Ecto neural progenitor cell (in vitro differentiated cells): ENCODE measurements at regions not wholly inside any gene's neighbourhood (a gene's known extent, or its start where the extent isn't known, plus 50 kb on each side); places are given as distances from the start of the nearest gene placed in this dataset.
"Not testable (repeated sequence)": the region's sequence is repeated elsewhere in the genome, so short reads cannot be mapped to it uniquely, and the experiment has no call there.

Source experiments
- DNase-seq: peaks from one replicate; pipeline ENCODE4 v3.0.0-alpha.2; 2018; ENCODE audit warnings: low spot score

GRCh38 chr15:72865486-72865885 is 81.9 kb upstream of the ADPGK start:
- no peak for DNase-seq

DNA sequence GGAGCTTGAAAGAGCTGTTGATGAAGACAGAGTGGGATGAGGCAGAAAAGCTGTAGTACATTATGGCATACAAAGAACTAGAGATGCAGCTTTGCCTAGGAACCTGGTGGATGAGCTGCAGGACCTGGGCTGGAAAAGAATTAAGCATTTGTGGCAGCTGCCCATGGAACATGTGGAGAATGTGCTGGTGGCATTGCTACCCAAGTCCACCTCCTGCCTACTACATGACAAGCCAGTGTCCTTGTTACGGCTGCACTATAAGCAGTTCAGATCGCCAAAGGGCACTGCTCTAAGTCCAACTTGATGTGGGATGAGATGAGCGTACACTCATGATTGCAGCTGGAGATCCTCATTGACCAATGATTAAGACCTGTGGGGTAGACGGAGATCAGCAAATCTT is 81.1 kb upstream of the ADPGK start:
- DNase-seq = no peak

DNA sequence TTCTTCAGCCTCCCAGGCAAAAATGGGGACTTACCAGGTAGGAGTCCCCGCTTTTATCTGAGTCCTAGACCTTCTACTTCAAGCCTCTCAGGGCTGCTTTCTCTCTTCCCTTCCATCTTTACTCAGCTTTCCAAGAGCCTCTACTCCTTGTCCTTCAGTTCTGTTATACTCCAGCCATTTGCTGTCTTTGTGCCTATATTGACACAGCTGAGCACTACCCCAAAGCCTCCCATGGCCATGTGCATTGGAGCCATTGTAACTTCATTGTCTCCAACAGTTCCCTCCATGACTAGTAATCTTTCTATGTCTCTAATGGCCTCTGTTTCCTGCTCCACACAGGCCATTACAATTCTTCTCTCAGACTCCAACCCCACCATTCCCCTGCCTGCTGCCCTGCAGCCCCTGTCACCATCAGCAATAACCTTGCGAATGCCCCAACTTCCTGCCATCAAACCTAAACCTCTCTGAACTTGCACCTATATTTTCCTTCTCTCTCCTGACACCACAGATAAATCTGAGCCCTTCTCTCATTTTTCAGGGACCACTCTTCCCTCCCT is 77.9 kb upstream of the ADPGK start:
- no peak for DNase-seq

DNA sequence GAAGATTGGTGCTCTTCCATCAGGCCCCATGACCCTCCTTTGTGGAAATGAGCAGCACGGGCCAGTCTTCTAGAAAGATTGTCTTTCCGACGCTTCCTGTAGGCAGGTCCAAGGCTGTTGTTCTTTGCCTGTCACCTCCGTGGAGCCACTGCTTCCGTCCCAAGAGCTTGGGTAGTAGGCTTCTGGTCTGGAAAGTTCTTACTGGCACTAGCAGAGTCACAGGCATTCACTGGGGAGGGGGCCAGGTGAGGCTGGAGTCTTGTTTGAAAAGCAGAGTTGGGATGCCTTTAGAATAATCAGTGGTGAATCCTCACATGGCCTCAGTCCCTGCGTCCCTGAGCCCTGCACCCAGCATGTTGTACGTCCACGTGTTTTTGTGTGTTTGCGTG is 76.2 kb upstream of the ADPGK start:
- no peak for DNase-seq

GRCh38 chr15:72859017-72859756 is 75.6 kb upstream of the ADPGK start:
- no peak for DNase-seq

GRCh38 chr15:72858205-72858604 is 74.6 kb upstream of the ADPGK start:
- DNase-seq = no peak

- no peak for DNase-seq
These were observed 73.9 kb upstream of the ADPGK start for GRCh38 chr15:72857331-72858063.

- DNase-seq = no peak
These were observed 73.0 kb upstream of the ADPGK start for GRCh38 chr15:72856549-72857040.

DNA sequence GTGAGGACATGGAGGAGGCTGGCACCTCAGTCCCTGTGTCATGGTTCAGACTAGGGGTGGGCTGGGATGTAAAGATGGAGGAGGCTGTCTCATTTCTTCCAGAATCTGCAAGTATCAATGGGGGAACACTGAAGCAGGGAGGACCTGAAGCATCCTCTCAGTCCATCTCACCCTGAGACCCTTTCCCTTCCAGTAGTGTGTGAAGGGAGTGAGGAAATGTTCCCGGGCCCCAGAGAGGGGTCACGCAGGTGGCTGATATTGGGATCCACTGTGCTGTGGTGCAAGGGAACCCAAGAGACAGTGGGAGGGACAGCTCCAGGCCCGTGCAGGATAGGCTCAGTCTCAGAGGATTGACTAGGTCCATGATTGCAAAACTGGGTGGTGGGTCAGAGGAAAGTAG is 72.2 kb upstream of the ADPGK start:
- no peak for DNase-seq

- DNase-seq = no peak
These were observed 68.7 kb upstream of the ADPGK start for GRCh38 chr15:72852273-72852672.

GRCh38 chr15:72851586-72851985 is 68.0 kb upstream of the ADPGK start:
- DNase-seq = no peak

DNA sequence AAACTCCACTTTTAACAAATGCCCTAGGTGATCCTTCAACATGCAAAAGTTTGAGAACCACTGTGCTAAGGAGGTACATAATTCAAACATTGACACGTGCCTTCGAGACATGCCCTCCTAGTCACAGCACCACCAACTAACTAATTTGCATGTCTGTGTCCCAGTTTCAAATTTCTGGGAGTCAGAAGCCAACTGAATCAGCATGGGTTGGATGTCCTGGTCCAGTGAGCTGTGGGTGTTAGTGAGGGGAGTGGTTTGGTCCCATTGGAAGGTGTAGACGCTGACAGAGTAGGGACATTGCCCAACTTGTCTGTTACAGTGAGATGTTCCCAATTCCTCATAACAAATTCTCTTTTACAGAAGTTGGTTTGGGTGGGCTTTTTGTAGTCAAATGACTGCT is 67.3 kb upstream of the ADPGK start:
- DNase-seq = no peak

DNA sequence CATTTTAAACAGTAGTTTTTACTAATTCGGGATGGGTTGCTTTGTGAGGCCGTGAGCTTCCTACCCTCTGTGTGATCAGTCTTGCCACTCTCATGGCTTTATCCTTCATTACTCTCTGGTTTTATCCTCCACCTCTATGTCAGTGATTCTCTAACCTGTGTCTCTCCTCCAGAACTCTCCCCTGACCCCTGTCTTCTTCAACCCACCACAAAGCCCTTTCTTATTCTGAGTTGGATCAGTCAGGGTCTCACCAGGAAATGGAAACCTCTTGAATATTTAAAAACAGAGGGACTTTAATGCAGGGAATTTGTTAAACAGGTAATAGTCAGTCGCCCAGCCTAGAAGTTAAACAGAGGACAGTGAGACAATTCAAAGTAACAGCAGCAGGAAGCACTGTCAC is 64.2 kb upstream of the ADPGK start:
- DNase-seq = no peak

- no peak for DNase-seq
These were observed 63.5 kb upstream of the ADPGK start for GRCh38 chr15:72847033-72847432.

- DNase-seq = no peak
These were observed 62.4 kb upstream of the ADPGK start for GRCh38 chr15:72845981-72846383.

GRCh38 chr15:72844067-72844466 is 60.5 kb upstream of the ADPGK start:
- no peak for DNase-seq

- DNase-seq = not testable (repeated sequence)
These were observed 59.8 kb upstream of the ADPGK start for GRCh38 chr15:72843340-72843739.

DNA sequence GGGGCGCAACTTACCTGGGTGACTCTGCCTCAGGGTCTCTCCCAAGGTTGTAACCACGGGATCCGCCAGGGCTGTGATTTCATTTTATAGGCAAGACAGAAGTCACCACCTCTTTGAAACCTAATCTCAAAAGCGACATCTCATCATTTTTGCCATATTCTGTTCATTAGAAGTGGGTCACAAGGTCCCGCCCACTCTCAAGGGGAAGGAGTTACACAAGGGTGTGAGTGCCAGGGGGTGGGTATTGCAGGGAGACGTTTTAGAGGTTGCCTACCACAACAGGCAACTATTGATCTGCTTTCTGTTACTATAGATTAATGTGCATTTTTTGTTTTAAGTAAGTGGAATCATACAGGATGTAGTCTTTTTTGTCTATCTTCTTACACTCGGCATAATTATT is 56.6 kb upstream of the ADPGK start:
- no peak for DNase-seq

DNA sequence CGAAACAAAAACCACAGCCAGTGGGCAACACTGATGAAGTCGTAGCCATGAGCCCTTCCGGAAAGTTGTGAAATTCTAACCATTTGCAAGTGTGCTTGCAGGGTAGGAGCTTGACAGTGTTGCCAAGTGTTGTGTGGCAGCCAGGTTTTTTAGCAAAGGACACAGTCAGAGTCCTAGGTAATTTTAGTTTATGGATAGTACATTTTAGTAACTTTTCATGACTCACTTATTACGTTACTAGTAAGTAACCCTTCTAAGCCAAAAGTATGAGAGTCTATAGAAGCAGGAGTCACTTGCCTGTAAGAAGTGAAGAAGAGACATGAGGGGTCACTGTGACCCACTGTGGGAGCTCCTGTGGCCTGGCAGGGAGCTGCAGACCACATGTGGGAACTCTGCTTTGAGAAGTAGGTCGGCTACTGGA is 54.8 kb upstream of the ADPGK start:
- no peak for DNase-seq

- no peak for DNase-seq
These were observed 53.2 kb upstream of the ADPGK start for GRCh38 chr15:72836676-72837330.

DNA sequence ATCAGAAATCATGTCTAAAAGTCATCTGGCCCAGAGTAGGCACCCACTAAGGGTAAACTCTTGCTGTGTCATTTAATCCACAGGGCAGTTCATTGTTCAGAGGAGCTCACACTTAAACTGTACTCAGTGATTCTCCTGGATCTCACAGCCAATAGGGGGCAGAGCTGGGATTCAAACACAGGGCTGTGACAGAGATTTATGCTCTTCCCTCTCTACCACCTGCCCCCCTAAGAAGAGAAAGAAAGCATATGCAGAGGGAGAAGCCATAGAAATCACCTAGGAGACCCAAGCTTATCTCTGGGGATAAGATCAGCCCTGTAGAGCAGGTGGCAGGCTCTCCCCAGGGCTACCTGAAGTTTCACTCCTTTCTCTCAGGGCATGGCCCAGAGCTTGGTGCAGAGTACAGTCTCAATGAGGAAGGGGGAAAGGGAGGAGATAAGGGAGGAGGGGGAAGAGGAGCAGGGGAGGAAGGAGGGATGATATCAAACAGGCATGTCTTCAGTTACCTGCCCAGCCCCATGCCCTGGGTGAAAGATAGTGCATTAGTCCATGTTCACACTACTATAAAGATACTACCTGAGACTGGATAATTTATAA is 51.8 kb upstream of the ADPGK start:
- no peak for DNase-seq

- no peak for DNase-seq
These were observed 50.0 kb upstream of the ADPGK start for GRCh38 chr15:72833561-72833960.
